ENCODE measurements at regions not wholly inside any gene's neighbourhood (a gene's known extent, or its start where the extent isn't known, plus 50 kb on each side); places are given as distances from the start of the nearest gene placed in this dataset.
"Not testable (repeated sequence)": the region's sequence is repeated elsewhere in the genome, so short reads cannot be mapped to it uniquely, and the experiment has no call there.

DNA sequence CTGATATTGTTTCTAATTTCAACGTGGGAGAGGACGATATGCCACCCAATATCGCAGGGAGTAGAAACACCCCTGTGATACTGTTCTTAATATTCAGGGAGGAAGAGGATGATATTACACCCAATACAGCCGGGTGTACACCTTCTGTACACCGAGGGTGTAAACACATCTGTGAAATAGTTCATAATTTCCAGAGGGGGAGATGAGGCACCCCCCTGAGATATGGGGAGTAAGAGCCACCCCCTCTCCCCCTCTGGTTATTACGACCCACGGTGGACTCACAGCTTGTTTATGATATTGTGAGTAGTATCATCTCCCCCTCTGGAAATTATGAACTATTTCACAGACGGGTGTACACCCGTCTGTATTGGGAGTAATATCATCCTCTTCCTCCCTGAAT lies 403.9 kb upstream of the TMEFF2 start:
- not testable (repeated sequence) for DNase-seq (ENCODE audit: low read depth in 6 of 9, low spot score in 9 of 9); H3K27me3 ChIP-seq (ENCODE audit: control insufficient read depth in 2 of 2, insufficient read depth in 1 of 2, low read length in 1 of 2); H3K27ac ChIP-seq (ENCODE audit: low read depth in 1 of 2, low read length in 1 of 2); H3K4me1 ChIP-seq (ENCODE audit: control insufficient read depth in 2 of 2, insufficient read depth in 2 of 2, low read length in 2 of 2); H3K36me3 ChIP-seq (ENCODE audit: control insufficient read depth in 2 of 2, insufficient read depth in 2 of 2, low read length in 1 of 2); H3K4me3 ChIP-seq (ENCODE audit: low read length in 2 of 2); H3K9me3 ChIP-seq (ENCODE audit: control insufficient read depth in 2 of 2, insufficient read depth in 1 of 2, low read length in 1 of 2)
- WGBS = 94% methylated on average over 9 of the region's 9 CpGs

DNA sequence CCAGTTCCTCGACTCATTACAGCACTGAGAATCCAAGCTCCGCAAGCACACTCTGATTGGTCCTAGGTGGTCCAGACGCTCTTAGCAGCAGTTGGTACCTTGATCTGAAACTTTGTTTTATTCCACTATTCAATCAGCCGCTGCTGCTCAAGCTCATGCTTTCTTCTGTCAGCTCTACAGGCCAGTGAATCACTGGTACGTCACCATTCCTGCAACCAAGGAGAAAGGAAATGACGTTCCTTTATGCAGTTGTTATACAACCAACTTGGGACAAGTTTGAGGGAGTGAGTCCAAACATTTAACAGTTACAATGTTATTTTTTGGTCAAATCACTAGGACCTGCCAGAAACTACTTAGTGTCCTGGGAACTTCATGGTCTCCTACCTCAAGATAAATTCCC lies 398.8 kb upstream of the TMEFF2 start:
- Histone ChIP-seq H3K36me3 (ENCODE audit: control insufficient read depth in 2 of 2, insufficient read depth in 2 of 2, low read length in 1 of 2) (no peaks in the 10 kb centered on the region), H3K4me3 (ENCODE audit: low read length in 2 of 2) (no peak overlapping the region), H3K27me3 (ENCODE audit: control insufficient read depth in 2 of 2, insufficient read depth in 1 of 2, low read length in 1 of 2) (no peaks in the 10 kb centered on the region), H3K27ac (ENCODE audit: low read depth in 1 of 2, low read length in 1 of 2) (no peak overlapping the region), H3K9me3 (ENCODE audit: control insufficient read depth in 2 of 2, insufficient read depth in 1 of 2, low read length in 1 of 2) (no peaks in the 10 kb centered on the region), H3K4me1 (ENCODE audit: control insufficient read depth in 2 of 2, insufficient read depth in 2 of 2, low read length in 2 of 2) (no peaks in the 10 kb centered on the region)
- no peak for DNase-seq (ENCODE audit: low read depth in 6 of 9, low spot score in 9 of 9)
- WGBS = 97% methylated on average over 6 of the region's 6 CpGs

DNA sequence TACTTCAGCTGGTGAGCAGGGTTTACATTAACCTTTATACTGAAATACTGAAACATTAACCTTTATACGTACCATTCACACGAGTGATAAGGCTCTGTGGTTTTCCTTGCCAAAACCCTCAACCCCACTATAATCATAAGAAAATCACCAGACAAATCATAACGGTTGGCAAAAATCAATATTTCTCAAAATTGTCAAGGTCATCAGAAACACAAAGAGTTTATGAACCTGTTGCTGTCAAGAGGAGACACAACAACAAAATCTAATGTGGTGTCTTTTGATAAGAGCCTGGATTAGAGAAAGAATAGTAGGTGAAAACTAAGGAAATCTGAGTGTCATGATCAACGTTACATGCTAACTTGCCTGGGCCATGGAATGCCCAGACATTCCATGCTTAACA lies 396.9 kb upstream of the TMEFF2 start:
- H3K4me3 ChIP-seq (ENCODE audit: low read length in 2 of 2) = no peak overlapping the region
- WGBS = 92% methylated on average over 4 of the region's 4 CpGs
- no peak for DNase-seq (ENCODE audit: low read depth in 6 of 9, low spot score in 9 of 9)
- H3K9me3 ChIP-seq (ENCODE audit: control insufficient read depth in 2 of 2, insufficient read depth in 1 of 2, low read length in 1 of 2) = no peaks in the 10 kb centered on the region
- no peak overlapping the region for H3K27ac ChIP-seq (ENCODE audit: low read depth in 1 of 2, low read length in 1 of 2)
- no peaks in the 10 kb centered on the region for H3K27me3 ChIP-seq (ENCODE audit: control insufficient read depth in 2 of 2, insufficient read depth in 1 of 2, low read length in 1 of 2)
- H3K36me3 ChIP-seq (ENCODE audit: control insufficient read depth in 2 of 2, insufficient read depth in 2 of 2, low read length in 1 of 2) = no peaks in the 10 kb centered on the region
- no peaks in the 10 kb centered on the region for H3K4me1 ChIP-seq (ENCODE audit: control insufficient read depth in 2 of 2, insufficient read depth in 2 of 2, low read length in 2 of 2)

DNA sequence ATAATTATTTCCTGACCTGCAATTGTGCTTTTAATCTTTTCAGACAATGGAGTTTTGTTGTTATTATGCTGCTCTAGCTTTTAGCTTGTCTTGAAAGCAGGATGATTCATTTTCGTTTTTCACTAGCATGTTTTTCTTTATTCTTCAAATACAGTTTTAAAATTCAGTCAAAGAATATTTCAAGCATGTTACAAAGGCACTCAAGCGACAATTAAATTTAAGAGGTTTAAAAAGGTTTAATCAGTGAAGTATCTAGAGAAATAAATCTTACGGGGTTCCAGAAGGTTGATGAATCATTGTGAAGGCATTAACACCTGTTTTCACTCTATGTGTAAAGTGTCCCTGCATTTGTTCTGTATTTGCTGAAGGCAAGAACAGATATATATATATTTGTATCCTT lies 390.7 kb upstream of the TMEFF2 start:
- Histone ChIP-seq H3K4me3 (ENCODE audit: low read length in 2 of 2) (no peak overlapping the region), H3K36me3 (ENCODE audit: control insufficient read depth in 2 of 2, insufficient read depth in 2 of 2, low read length in 1 of 2) (no peaks in the 10 kb centered on the region), H3K27me3 (ENCODE audit: control insufficient read depth in 2 of 2, insufficient read depth in 1 of 2, low read length in 1 of 2) (no peaks in the 10 kb centered on the region), H3K9me3 (ENCODE audit: control insufficient read depth in 2 of 2, insufficient read depth in 1 of 2, low read length in 1 of 2) (no peaks in the 10 kb centered on the region), H3K27ac (ENCODE audit: low read depth in 1 of 2, low read length in 1 of 2) (no peak overlapping the region), H3K4me1 (ENCODE audit: control insufficient read depth in 2 of 2, insufficient read depth in 2 of 2, low read length in 2 of 2) (no peaks in the 10 kb centered on the region)
- 88% methylated on average over 3 of the region's 3 CpGs for WGBS
- DNase-seq (ENCODE audit: low read depth in 6 of 9, low spot score in 9 of 9) = no peak

DNA sequence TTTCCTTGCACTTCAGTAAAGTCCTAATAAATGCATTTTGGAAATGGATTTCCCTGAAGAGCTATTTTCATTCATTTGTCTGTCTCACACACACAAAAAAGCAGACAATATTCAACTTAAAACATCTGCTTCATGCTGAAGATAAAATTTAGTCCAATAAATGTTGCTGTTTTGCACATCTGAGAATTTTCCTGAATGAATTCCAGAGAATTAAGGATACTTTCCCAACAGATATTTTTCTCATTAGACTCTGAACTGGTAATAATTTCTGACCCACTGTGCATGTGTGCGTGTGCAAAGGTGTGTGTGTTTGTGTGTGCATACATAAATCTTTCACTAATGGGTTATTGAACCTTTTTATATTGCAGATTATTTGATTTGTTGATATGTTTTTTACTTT lies 390.2 kb upstream of the TMEFF2 start:
- H3K4me1 ChIP-seq (ENCODE audit: control insufficient read depth in 2 of 2, insufficient read depth in 2 of 2, low read length in 2 of 2) = no peaks in the 10 kb centered on the region
- H3K4me3 ChIP-seq (ENCODE audit: low read length in 2 of 2) = no peak overlapping the region
- H3K9me3 ChIP-seq (ENCODE audit: control insufficient read depth in 2 of 2, insufficient read depth in 1 of 2, low read length in 1 of 2) = no peaks in the 10 kb centered on the region
- H3K27me3 ChIP-seq (ENCODE audit: control insufficient read depth in 2 of 2, insufficient read depth in 1 of 2, low read length in 1 of 2) = no peaks in the 10 kb centered on the region
- no peak for DNase-seq (ENCODE audit: low read depth in 6 of 9, low spot score in 9 of 9)
- no peak overlapping the region for H3K27ac ChIP-seq (ENCODE audit: low read depth in 1 of 2, low read length in 1 of 2)
- H3K36me3 ChIP-seq (ENCODE audit: control insufficient read depth in 2 of 2, insufficient read depth in 2 of 2, low read length in 1 of 2) = no peaks in the 10 kb centered on the region
- 95% methylated on average over 1 of the region's 1 CpG for WGBS

DNA sequence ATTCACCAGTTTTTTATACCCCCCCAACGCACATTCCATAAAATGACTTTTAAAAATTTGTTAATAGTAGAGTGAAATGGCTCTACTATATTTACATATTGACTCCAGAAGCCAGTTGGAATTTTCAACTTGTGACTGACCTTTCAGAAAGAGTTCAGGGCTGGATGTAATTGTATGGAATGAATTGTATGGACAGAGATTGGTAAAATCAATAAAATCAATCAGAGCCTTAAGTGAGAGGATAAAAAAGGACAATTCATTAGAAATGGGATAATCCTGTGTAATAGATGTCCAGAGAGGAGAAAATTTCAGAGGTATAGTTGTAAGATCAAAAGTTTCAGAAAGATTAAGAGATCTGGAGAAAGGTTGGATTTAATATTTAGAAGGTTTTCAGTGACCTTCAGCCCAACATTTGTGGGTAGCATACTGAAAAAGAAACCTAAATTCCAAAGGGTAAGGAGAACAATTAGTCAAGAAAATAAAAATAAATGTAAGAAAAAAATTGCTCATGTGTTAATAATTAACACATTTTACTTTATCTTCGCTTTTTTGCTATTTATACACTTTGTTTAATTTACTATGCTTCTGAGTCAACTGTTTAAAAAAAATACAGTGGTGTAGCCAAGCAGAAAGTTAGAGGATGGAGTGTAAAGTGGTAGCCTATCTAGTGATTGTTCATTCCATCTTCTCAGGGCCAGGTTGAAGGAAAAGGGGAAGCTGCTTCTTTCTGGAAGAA lies 385.4 kb upstream of the TMEFF2 start:
- DNase-seq (ENCODE audit: low read depth in 6 of 9, low spot score in 9 of 9) = no peak
- Histone ChIP-seq H3K4me1 (ENCODE audit: control insufficient read depth in 2 of 2, insufficient read depth in 2 of 2, low read length in 2 of 2) (no peaks in the 10 kb centered on the region), H3K9me3 (ENCODE audit: control insufficient read depth in 2 of 2, insufficient read depth in 1 of 2, low read length in 1 of 2) (no peaks in the 10 kb centered on the region), H3K27me3 (ENCODE audit: control insufficient read depth in 2 of 2, insufficient read depth in 1 of 2, low read length in 1 of 2) (no peaks in the 10 kb centered on the region), H3K4me3 (ENCODE audit: low read length in 2 of 2) (no peak overlapping the region), H3K36me3 (ENCODE audit: control insufficient read depth in 2 of 2, insufficient read depth in 2 of 2, low read length in 1 of 2) (no peaks in the 10 kb centered on the region), H3K27ac (ENCODE audit: low read depth in 1 of 2, low read length in 1 of 2) (no peak overlapping the region)
- 90% methylated on average over 2 of the region's 2 CpGs for WGBS

DNA sequence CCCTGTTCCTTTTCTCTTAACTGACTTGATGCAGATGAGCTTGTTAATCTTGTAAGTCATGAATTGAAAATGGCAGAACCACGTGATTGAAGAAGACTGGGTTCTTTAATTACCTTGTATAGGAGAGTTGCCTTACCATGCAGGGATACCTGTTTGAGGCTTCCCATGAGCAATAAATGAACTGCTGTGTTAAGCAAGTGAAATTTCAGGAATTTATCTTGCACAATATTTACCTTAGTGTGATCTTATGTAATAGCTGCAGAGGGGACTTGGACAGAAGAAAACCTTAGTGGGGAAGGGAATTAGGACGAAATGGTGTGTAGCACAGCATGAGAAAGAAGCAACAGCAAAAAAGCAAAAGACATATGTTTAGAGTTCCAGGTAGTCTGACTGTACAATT lies 384.0 kb upstream of the TMEFF2 start:
- Histone ChIP-seq H3K27me3 (ENCODE audit: control insufficient read depth in 2 of 2, insufficient read depth in 1 of 2, low read length in 1 of 2) (no peaks in the 10 kb centered on the region), H3K36me3 (ENCODE audit: control insufficient read depth in 2 of 2, insufficient read depth in 2 of 2, low read length in 1 of 2) (no peaks in the 10 kb centered on the region), H3K27ac (ENCODE audit: low read depth in 1 of 2, low read length in 1 of 2) (no peak overlapping the region), H3K9me3 (ENCODE audit: control insufficient read depth in 2 of 2, insufficient read depth in 1 of 2, low read length in 1 of 2) (no peaks in the 10 kb centered on the region), H3K4me1 (ENCODE audit: control insufficient read depth in 2 of 2, insufficient read depth in 2 of 2, low read length in 2 of 2) (no peaks in the 10 kb centered on the region), H3K4me3 (ENCODE audit: low read length in 2 of 2) (no peak overlapping the region)
- DNase-seq (ENCODE audit: low read depth in 6 of 9, low spot score in 9 of 9) = no peak
- 94% methylated on average over 2 of the region's 2 CpGs for WGBS

DNA sequence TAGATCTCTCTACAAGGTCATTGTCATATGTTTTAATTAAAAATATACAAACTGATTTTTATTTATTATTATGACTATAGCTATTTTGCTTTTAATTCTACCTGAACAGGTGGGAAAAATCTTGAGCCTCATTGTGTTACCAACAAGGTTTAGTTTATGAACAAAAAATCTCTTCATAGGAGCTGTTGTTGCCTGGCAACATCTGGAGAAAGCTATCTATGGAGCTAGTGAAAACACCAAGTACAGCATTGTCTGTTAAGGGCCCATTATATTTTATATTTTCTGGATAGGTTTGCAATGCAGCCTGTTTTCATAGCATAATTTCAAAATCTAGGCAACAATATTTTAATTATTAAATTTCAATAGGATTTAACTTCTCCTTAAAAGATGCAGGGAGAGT lies 383.0 kb upstream of the TMEFF2 start:
- no peaks in the 10 kb centered on the region for H3K27me3 ChIP-seq (ENCODE audit: control insufficient read depth in 2 of 2, insufficient read depth in 1 of 2, low read length in 1 of 2)

DNA sequence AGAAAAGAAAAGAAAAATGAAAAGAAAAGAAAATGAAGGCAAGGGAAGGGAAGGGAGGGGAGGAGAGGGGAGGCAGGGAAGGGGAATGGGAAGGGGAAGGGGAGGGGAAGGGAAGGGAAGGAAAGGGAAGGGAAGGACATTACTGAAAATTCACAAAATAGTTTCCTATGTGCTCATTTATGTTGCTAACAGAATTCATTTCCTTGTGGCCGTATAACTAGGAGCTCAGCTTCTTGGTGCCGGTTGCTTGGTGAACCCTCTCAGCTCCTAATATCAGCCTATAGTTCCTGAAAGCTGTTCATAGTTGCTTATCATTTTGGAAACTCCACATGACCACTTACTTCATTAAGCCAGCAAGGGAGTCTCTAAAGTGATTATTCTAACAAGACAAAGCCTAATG lies 379.8 kb upstream of the TMEFF2 start:
- no peak for DNase-seq (ENCODE audit: low read depth in 6 of 9, low spot score in 9 of 9)
- H3K4me3 ChIP-seq (ENCODE audit: low read length in 2 of 2) = no peak overlapping the region
- no peaks in the 10 kb centered on the region for H3K9me3 ChIP-seq (ENCODE audit: control insufficient read depth in 2 of 2, insufficient read depth in 1 of 2, low read length in 1 of 2)
- H3K4me1 ChIP-seq (ENCODE audit: control insufficient read depth in 2 of 2, insufficient read depth in 2 of 2, low read length in 2 of 2) = no peaks in the 10 kb centered on the region
- WGBS = 97% methylated on average over 2 of the region's 2 CpGs
- H3K27ac ChIP-seq (ENCODE audit: low read depth in 1 of 2, low read length in 1 of 2) = no peak overlapping the region
- H3K27me3 ChIP-seq (ENCODE audit: control insufficient read depth in 2 of 2, insufficient read depth in 1 of 2, low read length in 1 of 2) = no peaks in the 10 kb centered on the region
- no peaks in the 10 kb centered on the region for H3K36me3 ChIP-seq (ENCODE audit: control insufficient read depth in 2 of 2, insufficient read depth in 2 of 2, low read length in 1 of 2)

More for the DNA sequence above, 383.0 kb upstream of the TMEFF2 start:
- H3K9me3 ChIP-seq (ENCODE audit: control insufficient read depth in 2 of 2, insufficient read depth in 1 of 2, low read length in 1 of 2) = no peaks in the 10 kb centered on the region
- no peak for DNase-seq (ENCODE audit: low read depth in 6 of 9, low spot score in 9 of 9)
- H3K4me3 ChIP-seq (ENCODE audit: low read length in 2 of 2) = no peak overlapping the region
- H3K27ac ChIP-seq (ENCODE audit: low read depth in 1 of 2, low read length in 1 of 2) = no peak overlapping the region
- no peaks in the 10 kb centered on the region for H3K36me3 ChIP-seq (ENCODE audit: control insufficient read depth in 2 of 2, insufficient read depth in 2 of 2, low read length in 1 of 2)
- H3K4me1 ChIP-seq (ENCODE audit: control insufficient read depth in 2 of 2, insufficient read depth in 2 of 2, low read length in 2 of 2) = no peaks in the 10 kb centered on the region

DNA sequence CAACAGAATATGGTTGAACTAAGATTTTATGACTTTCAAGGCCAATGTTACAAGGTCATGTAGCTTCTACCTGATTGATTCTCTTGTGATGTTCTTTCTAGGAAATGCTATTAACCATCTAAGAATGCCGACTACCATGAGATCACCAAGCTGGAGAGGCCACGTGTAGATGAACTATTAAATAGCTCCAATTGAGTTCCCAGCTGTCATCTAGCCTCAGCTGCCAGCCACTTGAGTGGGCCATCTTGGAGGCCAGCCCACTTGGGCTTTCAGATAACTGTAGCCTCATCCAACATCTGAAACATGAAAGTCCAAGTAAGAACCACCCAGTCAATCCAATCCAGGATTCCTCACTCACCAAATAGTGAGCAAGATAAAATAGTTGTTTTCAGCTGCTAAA lies 376.9 kb upstream of the TMEFF2 start:
- H3K27me3 ChIP-seq (ENCODE audit: control insufficient read depth in 2 of 2, insufficient read depth in 1 of 2, low read length in 1 of 2) = no peaks in the 10 kb centered on the region
- WGBS = 91% methylated on average over 2 of the region's 2 CpGs
- no peak for DNase-seq (ENCODE audit: low read depth in 6 of 9, low spot score in 9 of 9)

More for the DNA sequence above, 376.9 kb upstream of the TMEFF2 start:
- H3K4me1 ChIP-seq (ENCODE audit: control insufficient read depth in 2 of 2, insufficient read depth in 2 of 2, low read length in 2 of 2) = no peaks in the 10 kb centered on the region
- H3K27ac ChIP-seq (ENCODE audit: low read depth in 1 of 2, low read length in 1 of 2) = no peak overlapping the region
- no peaks in the 10 kb centered on the region for H3K9me3 ChIP-seq (ENCODE audit: control insufficient read depth in 2 of 2, insufficient read depth in 1 of 2, low read length in 1 of 2)
- H3K36me3 ChIP-seq (ENCODE audit: control insufficient read depth in 2 of 2, insufficient read depth in 2 of 2, low read length in 1 of 2) = no peaks in the 10 kb centered on the region
- no peak overlapping the region for H3K4me3 ChIP-seq (ENCODE audit: low read length in 2 of 2)

Measured in thymus (tissue), 11 donors.